ENCODE measurements at regions not wholly inside any gene's neighbourhood (a gene's known extent, or its start where the extent isn't known, plus 50 kb on each side); places are given as distances from the start of the nearest gene placed in this dataset.

DNA sequence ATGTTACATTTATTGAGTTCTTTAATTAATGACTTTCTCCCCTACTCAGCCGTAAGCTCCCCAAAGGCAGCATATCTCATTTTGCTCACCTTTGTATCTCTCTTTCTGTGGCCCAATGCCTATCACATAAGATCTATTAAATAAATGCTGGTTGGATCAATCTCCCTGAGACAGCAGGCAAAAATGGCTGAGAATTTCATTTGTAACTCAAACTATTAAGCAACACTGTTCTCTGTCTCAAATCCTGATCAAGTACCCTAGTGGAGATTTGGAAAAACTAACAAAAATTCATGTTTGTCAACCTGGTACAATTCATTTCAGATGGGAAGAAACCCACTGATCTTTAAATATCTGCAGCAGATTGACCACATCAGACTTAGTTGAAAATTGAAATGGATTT, 127.4 kb downstream of the ZFAND4 start (continued):
- no peak for TF ChIP-seq TAF1 (IDR thresholded peaks at IDR 0.05; ENCODE audit: borderline replicate concordance, low read depth, low read length)
- TF ChIP-seq, protein P1, sequence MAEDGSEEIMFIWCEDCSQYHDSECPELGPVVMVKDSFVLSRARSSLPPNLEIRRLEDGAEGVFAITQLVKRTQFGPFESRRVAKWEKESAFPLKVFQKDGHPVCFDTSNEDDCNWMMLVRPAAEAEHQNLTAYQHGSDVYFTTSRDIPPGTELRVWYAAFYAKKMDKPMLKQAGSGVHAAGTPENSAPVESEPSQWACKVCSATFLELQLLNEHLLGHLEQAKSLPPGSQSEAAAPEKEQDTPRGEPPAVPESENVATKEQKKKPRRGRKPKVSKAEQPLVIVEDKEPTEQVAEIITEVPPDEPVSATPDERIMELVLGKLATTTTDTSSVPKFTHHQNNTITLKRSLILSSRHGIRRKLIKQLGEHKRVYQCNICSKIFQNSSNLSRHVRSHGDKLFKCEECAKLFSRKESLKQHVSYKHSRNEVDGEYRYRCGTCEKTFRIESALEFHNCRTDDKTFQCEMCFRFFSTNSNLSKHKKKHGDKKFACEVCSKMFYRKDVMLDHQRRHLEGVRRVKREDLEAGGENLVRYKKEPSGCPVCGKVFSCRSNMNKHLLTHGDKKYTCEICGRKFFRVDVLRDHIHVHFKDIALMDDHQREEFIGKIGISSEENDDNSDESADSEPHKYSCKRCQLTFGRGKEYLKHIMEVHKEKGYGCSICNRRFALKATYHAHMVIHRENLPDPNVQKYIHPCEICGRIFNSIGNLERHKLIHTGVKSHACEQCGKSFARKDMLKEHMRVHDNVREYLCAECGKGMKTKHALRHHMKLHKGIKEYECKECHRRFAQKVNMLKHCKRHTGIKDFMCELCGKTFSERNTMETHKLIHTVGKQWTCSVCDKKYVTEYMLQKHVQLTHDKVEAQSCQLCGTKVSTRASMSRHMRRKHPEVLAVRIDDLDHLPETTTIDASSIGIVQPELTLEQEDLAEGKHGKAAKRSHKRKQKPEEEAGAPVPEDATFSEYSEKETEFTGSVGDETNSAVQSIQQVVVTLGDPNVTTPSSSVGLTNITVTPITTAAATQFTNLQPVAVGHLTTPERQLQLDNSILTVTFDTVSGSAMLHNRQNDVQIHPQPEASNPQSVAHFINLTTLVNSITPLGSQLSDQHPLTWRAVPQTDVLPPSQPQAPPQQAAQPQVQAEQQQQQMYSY (CRISPR knock-in tag; IDR thresholded peaks at IDR 0.05), result no peak
- TF ChIP-seq IKZF2 (IDR thresholded peaks at IDR 0.05), result no peak
- no peak for TF ChIP-seq YY1 (IDR thresholded peaks at IDR 0.05; ENCODE audit: low read depth, low read length)

DNA sequence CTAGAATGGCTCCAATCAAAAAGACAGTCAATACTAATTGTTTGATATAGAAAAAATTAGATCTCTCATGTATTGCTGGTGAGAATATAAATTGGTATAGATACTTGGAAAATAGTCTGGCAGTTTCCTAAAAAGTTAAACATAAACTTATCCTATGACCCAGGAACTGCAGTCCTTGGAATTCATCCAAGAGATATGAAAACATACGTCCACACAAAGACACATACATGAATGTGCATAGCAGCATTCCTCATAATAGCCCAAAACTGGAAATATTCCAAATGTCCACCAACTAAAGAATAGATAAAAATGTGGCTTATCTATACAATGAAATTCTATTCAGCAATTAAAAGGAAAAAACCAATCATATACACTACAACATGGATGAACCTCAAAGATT, 128.4 kb downstream of the ZFAND4 start:
- ChIA-PET CTCF (no interaction called here), SMC1A (ENCODE audit: uncharacterized antibody, unreplicated experiment) (no interaction called here), POLR2A (no interaction called here), RAD21 (ENCODE audit: unreplicated experiment) (no interaction called here)
- no peaks in the 10 kb centered on the region for H3K27me3 ChIP-seq (replicated peaks in 1 of 2; ENCODE audit: control insufficient read depth in 2 of 2, insufficient read depth in 2 of 2, low read length in 1 of 2)
- intact Hi-C loops (cut with micrococcal nuclease; ENCODE audit: unreplicated experiment) (no loop called here), in situ Hi-C loops (cut with MboI) (no loop called here)
- no peaks in the 10 kb centered on the region for H4K20me1 ChIP-seq (ENCODE audit: control insufficient read depth, insufficient read depth)
- no peak for DNase-seq (ENCODE audit: low read depth, low spot score)
- no peaks in the 10 kb centered on the region for H3K9me3 ChIP-seq (replicated peaks; ENCODE audit: control insufficient read depth, insufficient read depth, low read length)
- 100% methylated on average over 1 of the region's 1 CpG for WGBS (ENCODE audit: insufficient coverage, insufficient replicate concordance, low lambda C conversion rate, missing lambda C conversion rate)
- H3K79me2 ChIP-seq (ENCODE audit: control insufficient read depth, insufficient read depth, low read length), result no peaks in the 10 kb centered on the region
- H3K36me3 ChIP-seq (ENCODE audit: control insufficient read depth in 2 of 2, insufficient read depth in 2 of 2, low read length in 1 of 2), result no peaks in the 10 kb centered on the region
- no peak overlapping the region for H3K27ac ChIP-seq (ENCODE audit: control insufficient read depth, insufficient read depth)
- H3K4me2 ChIP-seq (ENCODE audit: control insufficient read depth, insufficient read depth), result no peak overlapping the region
- H3K4me3 ChIP-seq, result no peak overlapping the region
- no peak for FAIRE-seq
- ATAC-seq, result no peak
- no peaks in the 10 kb centered on the region for H3K4me1 ChIP-seq (ENCODE audit: control insufficient read depth, insufficient read depth, low read length)
- no peak overlapping the region for H2AFZ ChIP-seq (ENCODE audit: control insufficient read depth, low read depth, low read length)
- no TSS peak for BruUV-seq (replicated peaks)
- H3K9ac ChIP-seq (ENCODE audit: control insufficient read depth, insufficient read depth, low read length), result no peak overlapping the region
- TF ChIP-seq MXI1 (IDR thresholded peaks at IDR 0.05; ENCODE audit: low read depth, low read length) (no peak), ZZZ3 (IDR thresholded peaks at IDR 0.05; ENCODE audit: control insufficient read depth, insufficient read length, low read depth) (no peak), STAT3 (IDR thresholded peaks at IDR 0.05; ENCODE audit: low read depth, low read length) (no peak), NR2C2 (IDR thresholded peaks at IDR 0.05; ENCODE audit: borderline replicate concordance, control insufficient read depth, insufficient read length, low read depth) (no peak)
- TF ChIP-seq, protein P2, sequence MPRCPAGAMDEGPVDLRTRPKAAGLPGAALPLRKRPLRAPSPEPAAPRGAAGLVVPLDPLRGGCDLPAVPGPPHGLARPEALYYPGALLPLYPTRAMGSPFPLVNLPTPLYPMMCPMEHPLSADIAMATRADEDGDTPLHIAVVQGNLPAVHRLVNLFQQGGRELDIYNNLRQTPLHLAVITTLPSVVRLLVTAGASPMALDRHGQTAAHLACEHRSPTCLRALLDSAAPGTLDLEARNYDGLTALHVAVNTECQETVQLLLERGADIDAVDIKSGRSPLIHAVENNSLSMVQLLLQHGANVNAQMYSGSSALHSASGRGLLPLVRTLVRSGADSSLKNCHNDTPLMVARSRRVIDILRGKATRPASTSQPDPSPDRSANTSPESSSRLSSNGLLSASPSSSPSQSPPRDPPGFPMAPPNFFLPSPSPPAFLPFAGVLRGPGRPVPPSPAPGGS (IDR thresholded peaks at IDR 0.05; ENCODE audit: borderline replicate concordance, insufficient read depth, low read depth, low read length, poor library complexity, severe bottlenecking), result no peak
- TF ChIP-seq, protein P3, sequence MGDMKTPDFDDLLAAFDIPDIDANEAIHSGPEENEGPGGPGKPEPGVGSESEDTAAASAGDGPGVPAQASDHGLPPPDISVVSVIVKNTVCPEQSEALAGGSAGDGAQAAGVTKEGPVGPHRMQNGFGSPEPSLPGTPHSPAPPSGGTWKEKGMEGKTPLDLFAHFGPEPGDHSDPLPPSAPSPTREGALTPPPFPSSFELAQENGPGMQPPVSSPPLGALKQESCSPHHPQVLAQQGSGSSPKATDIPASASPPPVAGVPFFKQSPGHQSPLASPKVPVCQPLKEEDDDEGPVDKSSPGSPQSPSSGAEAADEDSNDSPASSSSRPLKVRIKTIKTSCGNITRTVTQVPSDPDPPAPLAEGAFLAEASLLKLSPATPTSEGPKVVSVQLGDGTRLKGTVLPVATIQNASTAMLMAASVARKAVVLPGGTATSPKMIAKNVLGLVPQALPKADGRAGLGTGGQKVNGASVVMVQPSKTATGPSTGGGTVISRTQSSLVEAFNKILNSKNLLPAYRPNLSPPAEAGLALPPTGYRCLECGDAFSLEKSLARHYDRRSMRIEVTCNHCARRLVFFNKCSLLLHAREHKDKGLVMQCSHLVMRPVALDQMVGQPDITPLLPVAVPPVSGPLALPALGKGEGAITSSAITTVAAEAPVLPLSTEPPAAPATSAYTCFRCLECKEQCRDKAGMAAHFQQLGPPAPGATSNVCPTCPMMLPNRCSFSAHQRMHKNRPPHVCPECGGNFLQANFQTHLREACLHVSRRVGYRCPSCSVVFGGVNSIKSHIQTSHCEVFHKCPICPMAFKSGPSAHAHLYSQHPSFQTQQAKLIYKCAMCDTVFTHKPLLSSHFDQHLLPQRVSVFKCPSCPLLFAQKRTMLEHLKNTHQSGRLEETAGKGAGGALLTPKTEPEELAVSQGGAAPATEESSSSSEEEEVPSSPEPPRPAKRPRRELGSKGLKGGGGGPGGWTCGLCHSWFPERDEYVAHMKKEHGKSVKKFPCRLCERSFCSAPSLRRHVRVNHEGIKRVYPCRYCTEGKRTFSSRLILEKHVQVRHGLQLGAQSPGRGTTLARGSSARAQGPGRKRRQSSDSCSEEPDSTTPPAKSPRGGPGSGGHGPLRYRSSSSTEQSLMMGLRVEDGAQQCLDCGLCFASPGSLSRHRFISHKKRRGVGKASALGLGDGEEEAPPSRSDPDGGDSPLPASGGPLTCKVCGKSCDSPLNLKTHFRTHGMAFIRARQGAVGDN (IDR thresholded peaks at IDR 0.05), result no peak
- TF ChIP-seq, protein P4, sequence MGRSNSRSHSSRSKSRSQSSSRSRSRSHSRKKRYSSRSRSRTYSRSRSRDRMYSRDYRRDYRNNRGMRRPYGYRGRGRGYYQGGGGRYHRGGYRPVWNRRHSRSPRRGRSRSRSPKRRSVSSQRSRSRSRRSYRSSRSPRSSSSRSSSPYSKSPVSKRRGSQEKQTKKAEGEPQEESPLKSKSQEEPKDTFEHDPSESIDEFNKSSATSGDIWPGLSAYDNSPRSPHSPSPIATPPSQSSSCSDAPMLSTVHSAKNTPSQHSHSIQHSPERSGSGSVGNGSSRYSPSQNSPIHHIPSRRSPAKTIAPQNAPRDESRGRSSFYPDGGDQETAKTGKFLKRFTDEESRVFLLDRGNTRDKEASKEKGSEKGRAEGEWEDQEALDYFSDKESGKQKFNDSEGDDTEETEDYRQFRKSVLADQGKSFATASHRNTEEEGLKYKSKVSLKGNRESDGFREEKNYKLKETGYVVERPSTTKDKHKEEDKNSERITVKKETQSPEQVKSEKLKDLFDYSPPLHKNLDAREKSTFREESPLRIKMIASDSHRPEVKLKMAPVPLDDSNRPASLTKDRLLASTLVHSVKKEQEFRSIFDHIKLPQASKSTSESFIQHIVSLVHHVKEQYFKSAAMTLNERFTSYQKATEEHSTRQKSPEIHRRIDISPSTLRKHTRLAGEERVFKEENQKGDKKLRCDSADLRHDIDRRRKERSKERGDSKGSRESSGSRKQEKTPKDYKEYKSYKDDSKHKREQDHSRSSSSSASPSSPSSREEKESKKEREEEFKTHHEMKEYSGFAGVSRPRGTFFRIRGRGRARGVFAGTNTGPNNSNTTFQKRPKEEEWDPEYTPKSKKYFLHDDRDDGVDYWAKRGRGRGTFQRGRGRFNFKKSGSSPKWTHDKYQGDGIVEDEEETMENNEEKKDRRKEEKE (IDR thresholded peaks at IDR 0.05), result no peak

All from GM12878 (cell line).